ENCODE measurements at regions not wholly inside any gene's neighbourhood (a gene's known extent, or its start where the extent isn't known, plus 50 kb on each side); places are given as distances from the start of the nearest gene placed in this dataset.
A peak's percentile ranks its signal among the peaks of the same experiment; 100 is the strongest.
"Not testable (repeated sequence)": the region's sequence is repeated elsewhere in the genome, so short reads cannot be mapped to it uniquely, and the experiment has no call there.

DNA sequence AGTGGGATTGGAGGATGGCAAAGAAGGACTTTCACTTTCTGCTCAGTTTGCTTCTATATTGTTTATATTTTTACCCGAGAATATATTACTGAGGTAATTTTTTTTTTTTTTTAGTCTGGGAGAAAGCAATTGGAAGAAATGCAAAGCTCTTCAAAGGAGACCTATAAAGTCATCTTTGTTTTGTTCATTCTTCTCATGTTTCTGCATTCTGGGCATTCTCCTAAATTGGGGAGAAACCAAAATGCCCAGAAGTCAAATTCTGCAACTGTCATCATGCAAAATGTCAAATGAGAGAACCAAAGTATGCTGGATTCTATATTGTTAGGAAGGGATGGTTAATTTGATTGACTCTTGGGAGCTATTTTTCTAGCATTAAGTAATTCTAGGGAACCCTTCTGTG lies 168.3 kb upstream of the TSC22D2 start:
- DNase-seq, result no peak

- DNase-seq, result peak; percentile 43
Observed at GRCh38 chr3:150238995-150239619, 169.0 kb upstream of the TSC22D2 start.

- DNase-seq, result no peak
Observed at GRCh38 chr3:150238048-150238802, 169.9 kb upstream of the TSC22D2 start.

DNA sequence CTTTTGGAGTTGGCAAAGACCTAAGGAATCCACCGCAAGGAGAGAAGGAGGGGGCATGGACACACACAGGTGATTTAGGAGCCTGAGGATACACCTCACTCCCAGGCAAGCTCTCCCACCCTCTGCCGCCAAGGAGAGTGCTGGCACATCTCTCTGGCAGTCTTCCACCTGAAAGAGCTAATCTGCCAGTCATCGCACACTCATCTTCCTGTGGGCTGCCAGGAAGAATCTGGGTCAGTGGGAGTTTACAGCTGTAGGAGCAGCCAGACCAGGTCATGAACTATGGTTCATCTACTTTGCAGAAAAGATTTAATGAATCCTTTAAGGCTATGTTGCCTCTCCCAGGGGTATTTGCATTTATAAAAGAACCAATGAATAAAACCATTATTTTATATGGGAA lies 170.6 kb upstream of the TSC22D2 start:
- DNase-seq, result peak; percentile 20

- no peak for DNase-seq
Observed at GRCh38 chr3:150236316-150237082, 171.6 kb upstream of the TSC22D2 start.

DNA sequence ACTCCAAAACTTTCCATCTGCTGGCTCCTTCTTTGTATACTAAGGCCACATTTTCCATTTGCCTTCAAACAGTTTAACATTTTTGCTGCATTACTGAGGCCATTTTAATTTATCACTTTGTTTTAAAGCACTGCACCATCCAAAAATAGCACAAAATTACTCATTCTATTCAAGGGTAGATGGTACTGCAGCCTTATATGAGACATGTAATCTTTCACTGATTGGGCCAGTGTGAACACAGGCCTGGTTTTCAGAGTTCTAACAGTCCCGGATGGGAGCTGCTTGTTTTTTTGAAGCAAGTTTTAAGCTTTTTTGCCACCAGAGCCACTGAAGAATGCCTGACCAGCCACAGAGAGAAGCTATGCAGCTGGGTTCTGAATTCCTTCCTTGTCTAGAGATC lies 172.3 kb upstream of the TSC22D2 start:
- DNase-seq, result no peak

DNA sequence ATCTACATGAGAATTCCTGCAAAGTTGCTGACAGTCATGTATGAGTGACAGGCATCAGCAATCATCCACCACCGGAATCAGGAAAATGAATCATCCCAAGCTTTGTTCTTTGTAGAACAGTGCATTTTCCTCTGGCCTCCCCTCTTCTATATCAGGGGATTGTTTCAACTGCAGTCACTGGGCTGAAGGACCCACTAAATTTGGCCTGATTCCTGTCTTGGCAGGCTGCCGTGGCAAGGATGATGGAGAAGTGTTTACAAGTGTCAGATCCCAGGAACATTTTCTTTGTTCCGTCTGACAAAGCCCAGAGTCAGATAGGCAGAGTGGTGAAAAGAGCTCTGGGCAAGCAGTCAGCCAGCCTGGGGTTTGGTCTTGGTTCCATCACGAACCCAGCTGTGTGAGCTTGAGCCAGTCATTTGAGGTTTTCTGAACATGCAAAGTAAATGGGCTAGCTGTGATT lies 175.1 kb upstream of the TSC22D2 start:
- no peak for DNase-seq

DNA sequence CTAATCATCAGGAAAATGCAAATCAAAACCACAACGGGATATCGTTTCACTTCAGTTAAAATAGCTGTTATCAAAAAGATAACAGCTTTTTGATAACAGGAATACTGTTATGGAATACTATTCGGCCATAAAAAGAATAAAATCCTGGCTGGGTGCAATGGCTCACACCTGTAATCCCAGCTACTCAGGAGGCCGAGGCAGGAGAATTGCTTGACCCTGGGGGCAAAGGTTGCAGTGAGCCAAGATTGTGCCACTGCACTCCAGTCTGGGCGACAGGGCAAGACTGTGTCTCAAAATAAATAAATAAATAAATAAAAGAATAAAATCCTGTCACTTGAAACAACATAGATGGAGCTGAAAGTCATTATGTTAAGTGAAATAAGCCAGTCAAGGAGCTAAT lies 178.1 kb upstream of the TSC22D2 start:
- DNase-seq, result no peak

- not testable (repeated sequence) for DNase-seq
Observed at GRCh38 chr3:150228626-150229025, 179.5 kb upstream of the TSC22D2 start.

DNA sequence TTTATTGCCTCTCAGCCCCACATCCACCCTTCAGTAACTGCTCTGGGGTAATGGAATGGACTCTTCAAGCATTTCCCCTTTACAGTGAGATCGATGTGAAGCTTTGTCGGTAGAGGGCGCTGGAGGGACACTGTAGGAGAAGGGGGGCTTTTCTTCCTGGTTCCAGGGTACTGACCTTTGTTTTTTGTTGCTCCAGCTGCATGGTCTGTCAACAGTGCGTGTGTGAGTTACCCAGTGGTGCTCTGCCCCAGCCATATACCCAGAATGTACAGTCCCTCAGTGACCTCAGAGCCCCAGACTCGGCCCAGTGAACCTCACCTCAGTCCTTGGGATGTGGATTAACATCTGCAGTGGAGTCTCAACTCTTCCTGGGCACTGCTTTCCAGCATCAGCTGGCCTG lies 180.3 kb upstream of the TSC22D2 start:
- peak; percentile 29 for DNase-seq

DNA sequence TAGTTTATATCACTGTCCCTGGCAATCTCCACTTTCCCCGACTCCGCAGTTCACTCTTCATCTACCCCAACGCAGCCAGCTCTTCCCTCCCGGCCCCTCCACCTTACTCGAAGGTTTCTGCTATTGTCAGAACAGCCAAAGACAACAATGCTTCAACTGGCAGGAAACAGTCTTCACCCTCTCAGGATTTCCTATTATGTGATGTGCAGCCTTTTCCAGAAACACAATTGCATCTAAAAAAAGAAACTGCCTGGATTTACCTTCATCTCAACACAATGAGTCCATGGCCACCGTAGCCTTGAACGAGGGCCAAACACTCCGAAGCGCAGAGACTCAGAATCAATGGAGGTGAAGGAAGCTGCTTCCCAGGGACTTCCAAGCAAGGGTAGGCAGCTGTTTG lies 182.1 kb upstream of the TSC22D2 start:
- DNase-seq, result no peak

GRCh38 chr3:150223558-150223957 lies 184.5 kb upstream of the TSC22D2 start:
- DNase-seq, result no peak

- no peak for DNase-seq
Observed at GRCh38 chr3:150222691-150223489, 185.2 kb upstream of the TSC22D2 start.

DNA sequence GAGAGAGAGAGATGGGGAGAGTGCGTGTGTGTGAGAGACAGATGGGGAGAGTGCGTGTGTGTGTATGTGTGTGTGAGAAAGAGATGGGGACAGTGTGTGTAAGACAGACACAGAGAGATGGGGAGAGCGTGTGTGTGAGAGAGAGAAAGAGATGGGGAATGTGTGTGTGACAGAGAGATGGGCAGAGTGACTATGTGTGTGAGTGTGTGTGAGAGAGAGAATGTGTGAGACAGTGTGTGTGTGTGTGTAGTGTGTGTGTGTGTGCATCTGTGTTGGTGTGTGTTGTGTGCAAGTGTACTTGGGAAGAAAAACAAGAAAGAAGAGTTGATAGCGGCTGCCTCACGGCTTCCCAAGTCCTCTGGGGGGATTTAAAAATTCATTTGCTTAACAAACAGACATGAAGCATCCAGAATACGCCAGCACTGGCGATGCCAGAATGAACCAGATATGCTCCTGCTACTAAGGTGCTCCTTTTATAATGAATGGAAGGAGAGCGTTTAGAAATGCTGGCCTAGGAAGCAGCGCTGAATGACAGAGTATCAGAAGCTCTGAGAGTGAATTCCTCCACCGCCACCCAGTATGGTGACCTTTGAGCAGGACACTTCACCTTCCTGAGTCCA lies 186.1 kb upstream of the TSC22D2 start:
- no peak for DNase-seq

- DNase-seq, result no peak
Observed at GRCh38 chr3:150220799-150221198, 187.3 kb upstream of the TSC22D2 start.

DNA sequence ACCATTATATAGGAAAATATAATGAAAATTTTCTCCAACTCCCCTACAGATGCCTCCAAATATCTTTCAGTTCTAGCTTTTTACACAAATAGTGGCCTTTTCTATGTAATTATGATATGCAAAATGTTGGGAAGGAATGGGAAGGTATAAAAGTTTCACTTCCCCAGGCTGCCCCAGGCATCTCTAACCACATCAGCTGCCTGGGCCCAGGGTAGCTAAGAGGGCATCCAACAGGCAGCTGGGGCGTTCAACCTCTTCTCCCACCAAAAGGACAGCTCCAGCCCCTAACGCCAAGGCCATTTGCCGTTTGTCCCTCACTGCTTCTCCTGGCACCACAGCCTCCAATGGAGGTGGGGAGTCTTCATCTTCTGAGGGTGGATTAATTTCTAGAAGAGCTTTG lies 188.1 kb upstream of the TSC22D2 start:
- DNase-seq, result no peak

GRCh38 chr3:150218841-150219240 lies 189.3 kb upstream of the TSC22D2 start:
- DNase-seq, result no peak

DNA sequence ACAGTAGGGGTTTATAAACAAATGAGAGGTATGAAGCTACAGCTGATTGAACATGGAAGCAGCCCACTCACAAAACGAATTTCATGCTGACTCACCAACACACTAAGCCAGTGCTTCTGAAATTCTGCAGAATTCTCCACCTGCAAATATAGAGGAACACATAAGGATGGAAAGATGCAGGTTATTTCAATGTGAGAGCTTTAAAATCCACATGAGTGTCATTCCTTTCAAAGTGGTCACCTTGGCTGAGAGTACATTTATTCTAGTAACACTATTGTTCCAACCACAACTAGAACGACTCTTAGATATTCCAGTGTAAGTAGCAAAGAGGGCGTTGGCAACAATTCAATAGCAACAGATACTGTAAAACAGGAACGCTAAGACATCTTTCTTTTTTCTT lies 189.9 kb upstream of the TSC22D2 start:
- DNase-seq, result no peak

DNA sequence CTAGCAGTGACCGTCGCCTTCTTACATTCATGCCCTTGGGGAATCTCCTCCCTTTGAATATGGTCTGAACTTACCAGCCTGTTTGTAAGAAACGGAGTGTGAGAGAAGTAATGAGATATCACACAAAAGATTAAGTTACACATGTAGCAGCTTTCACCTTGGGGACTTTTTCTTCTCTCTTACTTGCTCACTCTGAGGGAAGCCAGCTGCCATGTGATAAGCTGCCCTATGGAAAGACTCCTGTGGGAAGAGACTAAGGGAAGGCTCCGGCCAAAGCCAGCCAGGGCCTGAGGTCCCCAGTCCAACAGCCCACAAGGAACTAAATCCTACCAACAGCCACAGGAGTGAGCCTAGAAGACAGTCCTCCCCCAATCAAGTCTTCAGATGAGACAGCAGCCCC lies 190.4 kb upstream of the TSC22D2 start:
- DNase-seq, result no peak

DNA sequence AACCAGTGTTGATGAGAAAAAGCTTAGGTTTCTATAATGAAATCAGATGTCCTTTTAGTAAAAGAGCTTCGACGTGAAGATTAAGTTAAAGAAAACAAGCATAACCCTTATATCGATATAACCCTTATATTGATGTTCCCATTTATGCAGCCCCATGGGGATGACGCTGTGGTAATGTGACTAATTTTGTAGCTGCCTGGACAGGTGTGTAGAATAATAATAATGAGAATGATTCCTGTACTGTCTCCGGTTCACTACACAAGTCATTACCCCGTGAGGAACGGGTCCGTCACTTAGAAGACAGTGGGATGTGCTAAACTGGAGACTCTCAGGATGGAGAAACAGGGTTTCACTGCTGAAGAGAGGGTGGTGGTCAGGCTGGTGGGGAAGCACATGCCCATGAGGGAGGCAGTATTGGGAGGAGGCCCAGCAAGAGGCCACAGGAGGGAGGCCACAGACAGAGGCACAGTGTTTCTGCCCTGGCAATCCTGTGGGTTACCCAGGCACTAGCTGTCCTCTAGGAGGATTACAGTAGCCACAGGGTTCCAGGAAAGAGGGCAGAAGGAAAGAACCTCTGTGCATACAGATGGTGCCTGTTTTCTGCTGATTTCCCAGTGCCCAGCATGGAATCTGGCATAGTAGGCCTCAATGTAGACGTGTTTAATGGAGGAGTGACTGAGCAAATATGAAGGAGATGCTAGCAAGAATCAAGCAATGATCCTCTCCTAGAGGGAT lies 191.1 kb upstream of the TSC22D2 start:
- no peak for DNase-seq

GRCh38 chr3:150216041-150216811 lies 191.9 kb upstream of the TSC22D2 start:
- peak; percentile 64 for DNase-seq

Data from SHP77 treated with DMSO at 0.1 percent for 48 hours (cell line).